ENCODE measurements at regions not wholly inside any gene's neighbourhood (a gene's known extent, or its start where the extent isn't known, plus 50 kb on each side); places are given as distances from the start of the nearest gene placed in this dataset.

- TF ChIP-seq MAX (IDR thresholded peaks at IDR 0.05) (no peak), EP300 (IDR thresholded peaks at IDR 0.05; ENCODE audit: borderline replicate concordance) (no peak), CEBPB (IDR thresholded peaks at IDR 0.05) (no peak)
Observed at GRCh38 chr2:103324671-103325070, 562.8 kb downstream of the TMEM182 start.

GRCh38 chr2:103327386-103327785 lies 565.6 kb downstream of the TMEM182 start:
- TF ChIP-seq NFIC (IDR thresholded peaks at IDR 0.05): no peak
- no peak for TF ChIP-seq CREB1 (IDR thresholded peaks at IDR 0.05; ENCODE audit: low read depth)
- TF ChIP-seq TAF1 (IDR thresholded peaks at IDR 0.05; ENCODE audit: low read depth): no peak
- TF ChIP-seq YY1 (IDR thresholded peaks at IDR 0.05; ENCODE audit: low read depth): no peak
- TF ChIP-seq MAX (IDR thresholded peaks at IDR 0.05): no peak
- no peak for TF ChIP-seq EGR1 (IDR thresholded peaks at IDR 0.05)
- no peak for TF ChIP-seq TEAD4 (IDR thresholded peaks at IDR 0.05)
- no peak for TF ChIP-seq FOXM1 (IDR thresholded peaks at IDR 0.05; ENCODE audit: borderline replicate concordance, low read depth)
- TF ChIP-seq USF1 (IDR thresholded peaks at IDR 0.05): no peak
- TF ChIP-seq, protein P1, sequence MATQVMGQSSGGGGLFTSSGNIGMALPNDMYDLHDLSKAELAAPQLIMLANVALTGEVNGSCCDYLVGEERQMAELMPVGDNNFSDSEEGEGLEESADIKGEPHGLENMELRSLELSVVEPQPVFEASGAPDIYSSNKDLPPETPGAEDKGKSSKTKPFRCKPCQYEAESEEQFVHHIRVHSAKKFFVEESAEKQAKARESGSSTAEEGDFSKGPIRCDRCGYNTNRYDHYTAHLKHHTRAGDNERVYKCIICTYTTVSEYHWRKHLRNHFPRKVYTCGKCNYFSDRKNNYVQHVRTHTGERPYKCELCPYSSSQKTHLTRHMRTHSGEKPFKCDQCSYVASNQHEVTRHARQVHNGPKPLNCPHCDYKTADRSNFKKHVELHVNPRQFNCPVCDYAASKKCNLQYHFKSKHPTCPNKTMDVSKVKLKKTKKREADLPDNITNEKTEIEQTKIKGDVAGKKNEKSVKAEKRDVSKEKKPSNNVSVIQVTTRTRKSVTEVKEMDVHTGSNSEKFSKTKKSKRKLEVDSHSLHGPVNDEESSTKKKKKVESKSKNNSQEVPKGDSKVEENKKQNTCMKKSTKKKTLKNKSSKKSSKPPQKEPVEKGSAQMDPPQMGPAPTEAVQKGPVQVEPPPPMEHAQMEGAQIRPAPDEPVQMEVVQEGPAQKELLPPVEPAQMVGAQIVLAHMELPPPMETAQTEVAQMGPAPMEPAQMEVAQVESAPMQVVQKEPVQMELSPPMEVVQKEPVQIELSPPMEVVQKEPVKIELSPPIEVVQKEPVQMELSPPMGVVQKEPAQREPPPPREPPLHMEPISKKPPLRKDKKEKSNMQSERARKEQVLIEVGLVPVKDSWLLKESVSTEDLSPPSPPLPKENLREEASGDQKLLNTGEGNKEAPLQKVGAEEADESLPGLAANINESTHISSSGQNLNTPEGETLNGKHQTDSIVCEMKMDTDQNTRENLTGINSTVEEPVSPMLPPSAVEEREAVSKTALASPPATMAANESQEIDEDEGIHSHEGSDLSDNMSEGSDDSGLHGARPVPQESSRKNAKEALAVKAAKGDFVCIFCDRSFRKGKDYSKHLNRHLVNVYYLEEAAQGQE (IDR thresholded peaks at IDR 0.05; ENCODE audit: low read depth): no peak
- TF ChIP-seq CEBPB (IDR thresholded peaks at IDR 0.05): no peak
- TF ChIP-seq TCF12 (IDR thresholded peaks at IDR 0.05; ENCODE audit: low read depth): no peak
- TF ChIP-seq RAD21 (IDR thresholded peaks at IDR 0.05; ENCODE audit: low read depth): no peak
- no peak for TF ChIP-seq ZBTB7A (IDR thresholded peaks at IDR 0.05; ENCODE audit: low read depth)
- no peak for TF ChIP-seq EP300 (IDR thresholded peaks at IDR 0.05; ENCODE audit: borderline replicate concordance)

DNA sequence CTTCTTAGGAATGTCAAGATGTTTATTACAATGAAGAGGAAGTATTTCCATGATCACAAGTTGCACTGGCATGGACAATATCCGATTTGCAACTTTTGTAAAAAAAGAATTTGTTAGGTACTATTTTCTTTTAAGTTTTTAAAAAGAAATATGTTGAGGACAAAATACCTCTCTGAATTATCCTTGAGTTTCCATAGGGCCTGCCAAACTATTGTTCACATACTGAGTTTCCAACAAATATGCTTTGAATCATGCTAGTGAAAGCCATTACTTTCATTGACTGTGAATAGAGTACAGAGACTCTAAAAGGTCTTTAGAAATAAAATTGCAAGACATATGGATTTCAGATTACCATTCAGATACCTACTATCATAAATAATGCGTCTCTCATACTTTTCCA lies 566.1 kb downstream of the TMEM182 start:
- TF ChIP-seq MAX (IDR thresholded peaks at IDR 0.05): no peak

GRCh38 chr2:103335403-103335802 lies 573.6 kb downstream of the TMEM182 start:
- TF ChIP-seq TEAD4 (IDR thresholded peaks at IDR 0.05): no peak
- TF ChIP-seq, protein P1 (IDR thresholded peaks at IDR 0.05; ENCODE audit: low read depth): no peak
- no peak for TF ChIP-seq ZBTB7A (IDR thresholded peaks at IDR 0.05; ENCODE audit: low read depth)
- TF ChIP-seq USF1 (IDR thresholded peaks at IDR 0.05): no peak
- TF ChIP-seq CEBPB (IDR thresholded peaks at IDR 0.05): no peak
- TF ChIP-seq CREB1 (IDR thresholded peaks at IDR 0.05; ENCODE audit: low read depth): no peak
- TF ChIP-seq TCF12 (IDR thresholded peaks at IDR 0.05; ENCODE audit: low read depth): no peak
- TF ChIP-seq EP300 (IDR thresholded peaks at IDR 0.05; ENCODE audit: borderline replicate concordance): no peak
- no peak for TF ChIP-seq MAX (IDR thresholded peaks at IDR 0.05)
- no peak for TF ChIP-seq FOXM1 (IDR thresholded peaks at IDR 0.05; ENCODE audit: borderline replicate concordance, low read depth)
- no peak for TF ChIP-seq EGR1 (IDR thresholded peaks at IDR 0.05)
- no peak for TF ChIP-seq TAF1 (IDR thresholded peaks at IDR 0.05; ENCODE audit: low read depth)
- TF ChIP-seq NFIC (IDR thresholded peaks at IDR 0.05): no peak
- no peak for TF ChIP-seq RAD21 (IDR thresholded peaks at IDR 0.05; ENCODE audit: low read depth)
- TF ChIP-seq YY1 (IDR thresholded peaks at IDR 0.05; ENCODE audit: low read depth): no peak

DNA sequence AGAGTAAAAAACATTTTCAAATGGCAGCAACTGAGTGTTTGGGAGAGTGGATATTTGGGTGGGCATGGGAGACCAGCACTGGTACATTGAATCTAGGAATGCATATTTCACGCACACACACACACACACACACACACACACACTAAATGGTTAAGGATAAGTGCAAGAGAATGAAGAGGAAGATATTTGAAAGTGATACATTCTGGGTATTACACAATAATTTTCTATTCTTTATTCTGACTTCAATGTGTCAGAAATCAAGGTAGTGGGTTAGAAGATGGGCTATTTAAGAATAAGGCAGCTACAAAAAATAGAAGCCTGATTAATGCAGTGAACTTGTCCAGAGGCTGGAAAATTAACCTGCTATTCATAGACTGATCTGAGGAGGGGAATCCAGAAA lies 577.0 kb downstream of the TMEM182 start:
- no peak for TF ChIP-seq FOXM1 (IDR thresholded peaks at IDR 0.05; ENCODE audit: borderline replicate concordance, low read depth)
- TF ChIP-seq, protein P1 (IDR thresholded peaks at IDR 0.05; ENCODE audit: low read depth): no peak

Measured in Ishikawa (cell line).